OCI-LY1 (cell line): ENCODE measurements at regions not wholly inside any gene's neighbourhood (a gene's known extent, or its start where the extent isn't known, plus 50 kb on each side); places are given as distances from the start of the nearest gene placed in this dataset.

Source experiments
- CTCF ChIP-seq: fragments of 200-600 bp; sonication (generic), shearing (Covaris generic); IDR thresholded peaks from 2 replicates; pipeline ENCODE4 v1.5.1; 2017; ENCODE audit warnings: mild to moderate bottlenecking, antibody characterized with exemption, low read length, moderate library complexity, mixed read lengths
- EZH2 ChIP-seq: fragments of 200-600 bp; sonication (generic), shearing (Covaris generic); IDR thresholded peaks from 2 replicates; pipeline ENCODE4 v1.8.0; 2017; ENCODE audit warnings: borderline replicate concordance, mixed run types, mild to moderate bottlenecking, antibody characterized with exemption, low read length, moderate library complexity, mixed read lengths

GRCh38 chr3:24622696-24623225, 128.1 kb upstream of the THRB start:
- TF ChIP-seq CTCF: no peak
- TF ChIP-seq EZH2: no peak
